IPS DF 6.9 (cell line): ENCODE measurements at regions not wholly inside any gene's neighbourhood (a gene's known extent, or its start where the extent isn't known, plus 50 kb on each side); places are given as distances from the start of the nearest gene placed in this dataset.

Experiments used
- DNase-seq: peaks from one replicate; pipeline ENCODE4 v3.0.0-alpha.2; 2013; ENCODE audit warnings: low read depth, low spot score
- H3K27ac ChIP-seq: one replicate; pipeline ENCODE4 v1.5.1; 2013; ENCODE audit warnings: low read length, control low read depth
- H3K27me3 ChIP-seq: 2 replicates; pipeline ENCODE4 v1.6.1; 2013; ENCODE audit warnings: mild to moderate bottlenecking, low read length; ENCODE audit not compliant: control insufficient read depth, insufficient read depth
- H3K36me3 ChIP-seq: 2 replicates; pipeline ENCODE4 v1.6.1; 2013; ENCODE audit warnings: low read length; ENCODE audit not compliant: control insufficient read depth, insufficient read depth
- H3K4me1 ChIP-seq: 2 replicates; pipeline ENCODE4 v1.6.1; 2013; ENCODE audit warnings: low read length; ENCODE audit not compliant: control insufficient read depth, insufficient read depth
- H3K4me3 ChIP-seq: 2 replicates; pipeline ENCODE4 v1.5.1; 2013; ENCODE audit warnings: mild to moderate bottlenecking, low read length
- H3K9me3 ChIP-seq: 2 replicates; pipeline ENCODE4 v1.6.1; 2013; ENCODE audit warnings: low read length, inconsistent platforms; ENCODE audit not compliant: control insufficient read depth, insufficient read depth
- WGBS: extraction: QIAGEN DNeasy Blood & Tissue Kit; methylation state at CpG from one replicate; pipeline ENCODE4 v1.1.7; 2013; ENCODE audit warnings: mixed read lengths, missing lambda C conversion rate; ENCODE audit not compliant: insufficient read length, insufficient coverage; 5-methylcytosine and 5-hydroxymethylcytosine counted together

GRCh38 chr10:25114036-25114411 is 60.8 kb upstream of the GPR158 start:
- Histone ChIP-seq H3K27me3 (no peaks in the 10 kb centered on the region), H3K4me3 (no peak overlapping the region), H3K36me3 (no peaks in the 10 kb centered on the region), H3K4me1 (no peaks in the 10 kb centered on the region), H3K9me3 (no peaks in the 10 kb centered on the region), H3K27ac (no peak overlapping the region)
- no peak for DNase-seq
- WGBS, result no CpG with 5 or more reads among the region's 2 CpGs

GRCh38 chr10:25117757-25118156 is 57.0 kb upstream of the GPR158 start:
- no peaks in the 10 kb centered on the region for H3K27me3 ChIP-seq

GRCh38 chr10:25120188-25120587 is 54.6 kb upstream of the GPR158 start:
- H3K9me3 ChIP-seq, result no peaks in the 10 kb centered on the region
- no peaks in the 10 kb centered on the region for H3K27me3 ChIP-seq
- no CpG with 5 or more reads among the region's 3 CpGs for whole genome bisulfite sequencing
- no peaks in the 10 kb centered on the region for H3K36me3 ChIP-seq
- no peak overlapping the region for H3K4me3 ChIP-seq
- H3K4me1 ChIP-seq, result no peaks in the 10 kb centered on the region
- DNase-seq, result no peak
- H3K27ac ChIP-seq, result no peak overlapping the region

More at GRCh38 chr10:25117757-25118156, 57.0 kb upstream of the GPR158 start:
- no peak overlapping the region for H3K4me3 ChIP-seq
- WGBS, result no CpG with 5 or more reads among the region's 6 CpGs
- no peaks in the 10 kb centered on the region for H3K4me1 ChIP-seq
- H3K9me3 ChIP-seq, result no peaks in the 10 kb centered on the region
- H3K27ac ChIP-seq, result no peak overlapping the region
- no peak for DNase-seq
- no peaks in the 10 kb centered on the region for H3K36me3 ChIP-seq
